Activated CD8-positive, alpha-beta memory T cell treated with anti-CD3 and anti-CD28 coated beads for 24 hours (primary cell): ENCODE measurements at regions not wholly inside any gene's neighbourhood (a gene's known extent, or its start where the extent isn't known, plus 50 kb on each side); places are given as distances from the start of the nearest gene placed in this dataset.
"Not testable (repeated sequence)": the region's sequence is repeated elsewhere in the genome, so short reads cannot be mapped to it uniquely, and the experiment has no call there.

Source experiments
- DNase-seq: peaks from one replicate; pipeline ENCODE4 v3.0.0-alpha.2; 2020

- DNase-seq, result no peak
Measured at GRCh38 chr10:90975096-90975495, 54.2 kb upstream of the ANKRD1 start.

- DNase-seq, result no peak
Measured at GRCh38 chr10:90977162-90977854, 56.4 kb upstream of the ANKRD1 start.

- no peak for DNase-seq
Measured at GRCh38 chr10:90977855-90978486, 57.1 kb upstream of the ANKRD1 start.

GRCh38 chr10:90982406-90983008, 61.6 kb upstream of the ANKRD1 start:
- no peak for DNase-seq

- DNase-seq, result no peak
Measured at GRCh38 chr10:90983914-90984549, 63.1 kb upstream of the ANKRD1 start.

GRCh38 chr10:90984898-90985297, 64.0 kb upstream of the ANKRD1 start:
- DNase-seq, result no peak

- DNase-seq, result no peak
Measured at GRCh38 chr10:90985321-90985933, 64.5 kb upstream of the ANKRD1 start.

- DNase-seq, result no peak
Measured at GRCh38 chr10:90986136-90986760, 65.4 kb upstream of the ANKRD1 start.

GRCh38 chr10:90986870-90987269, 66.0 kb upstream of the ANKRD1 start:
- DNase-seq, result no peak

GRCh38 chr10:90987383-90987782, 66.5 kb upstream of the ANKRD1 start:
- no peak for DNase-seq

- no peak for DNase-seq
Measured at GRCh38 chr10:90988024-90988423, 67.1 kb upstream of the ANKRD1 start.

GRCh38 chr10:90988802-90989201, 67.9 kb upstream of the ANKRD1 start:
- no peak for DNase-seq

GRCh38 chr10:90989378-90989777, 68.5 kb upstream of the ANKRD1 start:
- DNase-seq, result no peak

GRCh38 chr10:90992462-90992861, 71.6 kb upstream of the ANKRD1 start:
- DNase-seq, result no peak

- DNase-seq, result no peak
Measured at GRCh38 chr10:90993340-90993739, 72.5 kb upstream of the ANKRD1 start.

- DNase-seq, result no peak
Measured at GRCh38 chr10:90997670-90998069, 76.8 kb upstream of the ANKRD1 start.

GRCh38 chr10:90998733-90999511, 78.0 kb upstream of the ANKRD1 start:
- DNase-seq, result no peak

- DNase-seq, result no peak
Measured at GRCh38 chr10:90999512-91000172, 78.8 kb upstream of the ANKRD1 start.

GRCh38 chr10:91000470-91000869, 79.6 kb upstream of the ANKRD1 start:
- DNase-seq, result no peak

- DNase-seq, result no peak
Measured at GRCh38 chr10:91000985-91001384, 80.1 kb upstream of the ANKRD1 start.

GRCh38 chr10:91002656-91003055, 81.8 kb upstream of the ANKRD1 start:
- no peak for DNase-seq

- DNase-seq, result not testable (repeated sequence)
Measured at GRCh38 chr10:91003379-91003778, 82.5 kb upstream of the ANKRD1 start.
